Muscle of arm (tissue), 1 donor: ENCODE measurements at regions not wholly inside any gene's neighbourhood (a gene's known extent, or its start where the extent isn't known, plus 50 kb on each side); places are given as distances from the start of the nearest gene placed in this dataset.

ENCODE experiments used
- DNase-seq: peaks from one replicate; pipeline ENCODE4 v3.0.0-alpha.2; 2013

GRCh38 chr7:117973975-117974374 is 100.7 kb upstream of the CTTNBP2 start:
- no peak for DNase-seq

GRCh38 chr7:117974891-117975290 is 101.7 kb upstream of the CTTNBP2 start:
- no peak for DNase-seq

GRCh38 chr7:117975476-117975875 is 102.2 kb upstream of the CTTNBP2 start:
- peak; percentile 43 for DNase-seq

GRCh38 chr7:117979954-117980497 is 106.8 kb upstream of the CTTNBP2 start:
- DNase-seq: no peak

GRCh38 chr7:117982071-117983055 is 109.1 kb upstream of the CTTNBP2 start:
- no peak for DNase-seq

GRCh38 chr7:117986645-117987269 is 113.5 kb upstream of the CTTNBP2 start:
- no peak for DNase-seq

- no peak for DNase-seq
Measured at GRCh38 chr7:117990834-117991233, 117.6 kb upstream of the CTTNBP2 start.

- DNase-seq: no peak
Measured at GRCh38 chr7:117992635-117993376, 119.6 kb upstream of the CTTNBP2 start.

- no peak for DNase-seq
Measured at GRCh38 chr7:117993377-117994003, 120.2 kb upstream of the CTTNBP2 start.

GRCh38 chr7:117995850-117996650 is 122.8 kb upstream of the CTTNBP2 start:
- DNase-seq: no peak

- no peak for DNase-seq
Measured at GRCh38 chr7:117997862-117998825, 124.9 kb upstream of the CTTNBP2 start.

GRCh38 chr7:118000480-118001202 is 127.4 kb upstream of the CTTNBP2 start:
- DNase-seq: no peak

GRCh38 chr7:118003476-118003875 is 130.2 kb upstream of the CTTNBP2 start:
- no peak for DNase-seq

- no peak for DNase-seq
Measured at GRCh38 chr7:118005026-118005425, 131.8 kb upstream of the CTTNBP2 start.

GRCh38 chr7:118006979-118007378 is 133.7 kb upstream of the CTTNBP2 start:
- no peak for DNase-seq

GRCh38 chr7:118009419-118009818 is 136.2 kb upstream of the CTTNBP2 start:
- DNase-seq: no peak

- no peak for DNase-seq
Measured at GRCh38 chr7:118011652-118012051, 138.4 kb upstream of the CTTNBP2 start.

GRCh38 chr7:118013252-118014010 is 140.2 kb upstream of the CTTNBP2 start:
- no peak for DNase-seq
